Renal cortex interstitium (tissue), 11 donors: ENCODE measurements at regions not wholly inside any gene's neighbourhood (a gene's known extent, or its start where the extent isn't known, plus 50 kb on each side); places are given as distances from the start of the nearest gene placed in this dataset.

Source experiments
- DNase-seq, 11 donors: peaks; one replicate each; pipeline ENCODE4 v3.0.0-alpha.2; 2013; ENCODE audit warnings: low read depth in 9 of 11, low spot score in 4 of 11; ENCODE audit errors: extremely low read depth in 1 of 11

DNA sequence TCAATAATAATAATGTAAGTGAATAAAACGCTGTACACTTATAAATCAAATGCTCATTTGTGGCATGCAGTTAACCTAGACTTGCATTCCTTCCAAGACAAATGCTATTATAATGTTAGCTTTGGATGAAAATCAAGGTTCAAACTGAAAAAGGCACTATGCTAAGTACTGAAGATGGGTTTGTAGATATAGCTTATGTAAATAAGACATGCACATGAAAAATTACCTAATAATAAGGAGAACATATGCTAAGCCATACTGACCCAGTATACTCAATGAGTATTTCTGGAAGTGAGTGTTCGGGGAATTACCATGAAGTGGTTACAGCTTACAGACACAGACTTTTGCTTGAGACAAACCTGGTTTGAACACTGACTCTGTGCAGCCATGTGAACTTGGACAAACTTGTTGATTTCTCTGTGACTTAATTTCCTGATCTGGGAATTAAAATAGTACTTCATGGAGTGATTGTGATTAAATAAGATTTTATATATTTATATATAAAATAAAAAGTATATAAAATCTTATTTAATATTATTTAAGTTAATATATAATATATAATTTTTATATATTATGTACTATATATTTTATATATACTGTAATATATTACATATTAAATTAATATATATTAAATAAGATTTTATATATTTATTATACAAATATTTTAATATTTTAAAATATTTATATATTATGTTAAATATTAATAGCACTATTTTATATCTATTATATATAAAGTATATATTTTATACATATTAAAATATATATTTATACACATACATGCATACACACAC, 159.2 kb downstream of the ZPLD1 start:
- no peak for DNase-seq

DNA sequence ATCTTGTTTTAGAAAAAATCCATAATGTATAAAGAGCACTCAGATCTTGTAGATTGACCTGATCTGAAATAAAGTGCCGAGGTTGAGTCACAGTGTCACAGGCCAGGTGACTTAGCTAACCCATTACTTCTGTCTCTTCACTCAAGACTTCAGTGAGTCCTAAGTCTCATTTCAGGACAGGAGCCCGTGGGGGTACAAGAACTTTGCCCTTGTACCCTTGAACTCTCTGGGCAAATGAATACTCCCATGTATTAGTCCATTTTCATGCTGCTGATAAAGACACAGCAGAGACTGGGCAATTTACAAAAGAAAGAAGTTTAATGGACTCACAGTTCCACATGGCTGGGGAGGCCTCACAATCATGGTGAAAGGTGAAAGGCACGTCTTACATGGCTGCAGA, 160.2 kb downstream of the ZPLD1 start:
- no peak for DNase-seq

DNA sequence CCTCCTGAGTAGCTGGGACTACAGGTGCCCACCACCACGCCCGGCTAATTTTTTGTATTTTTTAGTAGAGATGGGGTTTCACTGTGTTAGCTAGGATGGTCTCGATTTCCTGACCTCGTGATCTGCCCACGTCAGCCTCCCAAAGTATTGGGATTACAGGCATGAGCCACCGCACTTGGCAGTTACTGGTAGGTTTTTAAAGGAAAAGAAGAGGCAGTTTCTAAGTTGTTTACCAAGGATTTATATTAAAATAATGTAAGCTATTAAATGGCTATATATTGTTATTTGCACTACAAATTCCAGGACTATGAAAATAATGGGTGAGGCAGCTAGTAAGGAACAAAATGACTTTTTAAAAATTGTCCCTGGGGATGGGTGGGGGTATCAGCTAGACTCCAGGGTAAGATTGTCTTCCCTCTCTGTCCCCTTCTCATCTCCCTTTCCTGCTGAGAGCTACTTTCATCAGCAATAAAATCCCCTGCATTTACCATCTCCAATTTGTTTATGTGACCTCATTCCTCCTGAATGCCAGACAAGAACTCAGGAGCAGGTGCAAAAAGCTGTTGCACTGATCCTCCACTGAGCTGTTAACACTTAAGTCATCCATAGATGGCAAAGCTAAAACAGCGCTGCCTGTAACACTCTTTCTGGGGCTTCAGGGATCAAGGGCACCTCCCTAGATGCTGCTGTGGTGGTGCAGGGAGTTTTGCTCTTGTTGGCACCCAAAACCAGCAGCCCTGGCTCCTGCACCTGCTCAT, 165.2 kb downstream of the ZPLD1 start:
- DNase-seq: no peak

DNA sequence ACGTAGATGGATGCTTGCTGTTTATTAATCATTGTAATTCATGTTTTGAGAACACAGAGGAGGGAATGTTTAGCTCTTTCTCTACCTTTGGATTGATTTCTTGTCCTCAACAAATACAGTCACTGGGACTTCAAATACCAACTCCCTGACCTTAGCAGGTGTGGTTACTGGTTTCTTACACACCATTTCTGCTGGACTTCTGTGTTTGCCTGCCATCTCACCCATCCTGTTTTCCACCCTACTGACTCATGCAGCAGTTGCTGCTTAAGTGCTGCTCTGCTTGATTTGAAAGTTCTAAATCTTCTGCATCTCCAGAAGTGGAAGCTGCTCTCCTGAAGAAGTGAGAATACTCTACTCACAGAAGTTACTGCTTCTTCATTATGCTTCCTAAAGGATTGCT, 170.3 kb downstream of the ZPLD1 start:
- DNase-seq: no peak

DNA sequence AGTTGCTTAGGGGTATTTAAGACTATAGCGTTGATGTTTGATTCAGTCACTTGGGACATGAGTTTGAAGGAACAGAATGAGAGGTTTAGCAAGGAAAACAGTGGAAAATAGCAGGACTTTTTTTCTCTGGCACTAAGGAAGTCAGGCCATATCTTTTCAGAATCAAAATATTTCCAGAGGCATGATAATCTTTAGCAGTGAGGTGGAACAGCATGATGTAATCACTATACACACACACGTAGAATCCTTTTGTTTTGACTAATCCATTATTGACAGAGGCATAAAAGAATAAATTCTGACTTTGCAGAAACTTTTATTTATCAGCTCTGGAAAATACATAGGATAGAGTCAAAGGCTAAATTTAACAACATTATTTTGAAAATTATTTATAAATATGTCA, 174.1 kb downstream of the ZPLD1 start:
- DNase-seq: no peak

DNA sequence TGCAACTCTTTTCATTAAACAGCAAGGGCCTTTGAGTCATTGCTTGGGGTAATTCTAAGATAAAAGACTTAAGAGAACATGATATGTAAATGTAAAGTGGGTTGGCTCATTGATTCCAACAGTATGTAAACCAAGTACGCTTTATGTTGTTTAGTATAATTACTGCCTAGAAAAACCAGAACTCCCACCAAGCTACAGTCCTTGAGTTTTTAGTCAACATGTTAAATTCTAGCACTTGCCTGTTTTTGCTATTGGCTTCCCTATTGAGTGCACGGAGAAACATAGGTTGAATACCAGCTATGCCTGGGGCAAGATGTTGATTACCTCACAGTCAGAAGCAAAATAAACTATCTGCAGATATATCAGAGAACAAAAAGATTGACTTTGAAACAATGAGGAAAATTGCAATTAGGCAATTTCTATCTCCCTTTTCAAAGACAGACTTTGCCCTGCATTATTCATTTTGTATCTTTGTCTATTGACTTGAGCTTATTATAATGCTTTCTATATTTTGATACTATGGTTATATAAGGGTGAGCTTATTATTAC, 179.3 kb downstream of the ZPLD1 start:
- DNase-seq: no peak

DNA sequence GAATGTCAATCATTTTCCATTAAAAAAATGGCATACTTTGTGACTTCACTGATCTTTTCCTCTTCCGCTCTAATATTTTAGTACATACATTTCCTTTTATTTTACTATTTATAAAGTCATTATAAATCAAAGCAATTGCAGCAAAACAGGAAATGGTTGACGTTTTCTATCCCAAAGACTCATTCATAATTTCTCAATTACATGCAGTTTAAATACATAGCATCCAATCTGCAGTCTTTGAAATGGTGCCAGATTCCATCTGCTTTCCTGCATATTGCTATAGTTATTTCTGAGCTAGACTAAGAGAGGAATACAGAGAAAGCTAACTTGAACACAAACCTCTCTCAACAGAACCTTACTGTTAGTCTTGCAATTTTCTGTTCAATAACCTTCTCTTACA, 179.8 kb downstream of the ZPLD1 start:
- peak in 9 of 11 donors; percentile 5 to 48 (median 23) for DNase-seq

DNA sequence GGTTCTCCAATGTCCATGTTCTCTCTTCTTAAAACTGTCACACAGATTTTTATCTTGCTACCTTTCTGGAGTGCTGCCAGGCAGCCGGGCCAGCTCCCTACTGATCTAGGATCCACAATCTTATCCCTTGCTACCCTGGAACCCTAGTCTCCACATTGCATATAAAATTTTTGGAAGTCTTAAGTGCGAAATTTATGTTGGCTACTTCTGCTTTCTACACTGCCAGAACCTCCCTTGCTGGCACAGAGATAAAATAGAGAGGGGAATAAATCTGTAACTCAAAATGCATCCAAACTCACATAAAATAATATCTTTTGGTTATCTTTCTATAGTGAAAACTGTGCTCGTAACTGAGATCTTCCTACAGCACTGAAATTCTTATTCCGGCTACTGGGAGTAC, 182.6 kb downstream of the ZPLD1 start:
- no peak for DNase-seq

DNA sequence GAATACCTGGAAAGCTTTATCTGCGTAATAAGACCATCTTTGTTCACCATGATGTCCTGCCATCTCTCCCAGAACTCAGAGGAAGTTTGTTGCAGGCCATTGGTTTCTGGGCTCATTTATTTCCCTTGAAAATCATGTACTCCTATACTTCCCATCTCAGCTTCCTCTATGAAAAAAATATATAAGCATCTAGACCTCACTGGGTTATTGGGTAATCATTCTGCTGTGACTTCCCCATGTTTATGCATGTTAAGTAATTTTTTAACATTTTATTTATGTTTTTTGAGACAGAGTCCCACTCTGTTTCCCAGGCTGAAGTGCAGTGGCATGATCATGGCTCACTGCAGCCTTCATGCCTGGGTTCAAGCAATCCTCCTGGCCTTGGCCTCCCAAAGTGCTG, 184.5 kb downstream of the ZPLD1 start:
- no peak for DNase-seq

DNA sequence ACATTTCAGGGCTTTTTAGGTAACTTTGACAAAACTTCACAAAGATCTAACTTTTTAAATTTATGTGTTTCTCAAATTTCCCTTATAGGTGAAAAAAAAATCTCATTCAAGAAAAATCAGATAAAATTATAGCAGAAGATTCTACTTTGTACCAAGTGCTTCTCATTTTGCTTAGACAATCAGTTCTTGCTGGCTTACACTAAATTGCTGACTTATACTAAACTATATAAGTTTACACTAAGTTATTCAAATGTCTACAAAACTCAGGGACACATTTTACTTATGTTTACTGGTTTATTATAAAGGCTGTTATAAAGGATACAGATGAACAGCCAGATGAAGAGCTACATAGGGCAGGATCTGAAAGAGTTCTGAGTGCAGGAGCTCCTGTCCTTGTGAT, 195.1 kb downstream of the ZPLD1 start:
- no peak for DNase-seq

DNA sequence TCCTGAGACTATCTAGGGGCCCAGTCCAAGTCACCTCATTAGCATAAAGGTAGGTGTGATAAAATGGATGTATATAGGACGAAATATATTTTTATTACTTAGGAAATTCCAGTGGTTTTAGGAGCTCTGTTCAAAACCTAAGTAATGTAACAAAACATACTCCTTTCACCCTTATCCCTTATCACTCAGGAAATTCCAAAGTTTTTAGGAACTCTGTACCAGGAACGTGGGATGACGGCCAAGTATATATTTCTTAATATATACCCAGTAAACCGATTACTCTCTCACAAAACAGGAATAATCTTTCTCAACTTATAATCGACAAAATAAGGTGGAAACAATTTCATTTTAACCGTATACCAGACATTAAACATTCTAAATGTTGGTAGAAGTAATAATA, 195.7 kb downstream of the ZPLD1 start:
- no peak for DNase-seq

DNA sequence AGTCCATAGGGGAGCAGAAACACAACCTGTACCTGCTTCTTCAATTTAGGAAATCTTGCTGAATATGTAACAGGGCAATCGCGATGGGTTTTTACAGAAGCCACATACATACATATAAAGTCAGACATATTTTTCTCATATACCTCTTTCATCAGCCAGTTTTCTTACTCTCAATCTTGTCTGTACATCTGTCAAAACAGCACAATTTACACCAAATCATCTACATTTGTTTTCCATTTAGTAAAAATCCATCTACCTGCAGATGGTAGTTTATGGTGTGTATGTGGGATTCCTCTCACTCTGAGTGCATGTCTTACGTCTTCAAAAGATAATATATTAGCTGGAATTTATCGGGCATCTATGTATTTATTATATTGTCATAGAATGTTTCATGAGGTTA, 208.7 kb downstream of the ZPLD1 start:
- no peak for DNase-seq

DNA sequence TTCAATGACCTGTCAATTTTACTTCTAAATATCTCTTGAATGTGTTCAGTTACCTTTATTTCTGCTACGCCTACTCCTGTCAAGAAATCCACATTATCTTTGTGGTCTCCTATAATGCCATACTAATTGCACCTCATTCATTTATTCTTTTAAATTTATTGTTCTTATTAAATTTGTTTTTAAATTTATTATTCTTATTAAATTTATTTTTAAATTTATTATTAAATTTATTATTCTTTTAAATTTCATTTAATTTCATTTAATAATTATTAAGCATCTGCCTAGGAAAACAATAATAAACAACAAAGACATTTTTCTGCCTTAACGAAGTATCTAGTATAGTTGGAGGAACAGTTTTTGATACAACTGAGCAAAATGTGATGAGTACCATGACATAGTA, 211.7 kb downstream of the ZPLD1 start:
- no peak for DNase-seq

DNA sequence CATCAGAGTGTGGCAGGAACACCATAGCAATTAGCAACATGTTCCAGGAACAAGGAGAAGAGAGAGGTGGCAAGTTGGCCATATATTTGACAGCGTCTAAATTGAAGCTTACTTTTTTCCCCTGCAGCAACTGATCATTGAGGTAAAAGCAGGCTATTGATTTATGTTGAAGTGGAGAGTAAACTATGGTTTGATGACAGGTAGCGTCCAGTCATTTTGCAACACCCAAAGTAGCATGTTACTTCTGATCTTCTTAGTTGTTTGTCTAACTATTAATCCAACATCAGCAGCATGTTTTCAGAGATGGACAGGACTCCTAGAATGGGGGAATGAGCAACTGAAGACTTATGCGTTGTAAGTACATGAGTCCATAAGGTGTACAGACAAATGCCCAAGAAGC, 225.8 kb downstream of the ZPLD1 start:
- DNase-seq: no peak

DNA sequence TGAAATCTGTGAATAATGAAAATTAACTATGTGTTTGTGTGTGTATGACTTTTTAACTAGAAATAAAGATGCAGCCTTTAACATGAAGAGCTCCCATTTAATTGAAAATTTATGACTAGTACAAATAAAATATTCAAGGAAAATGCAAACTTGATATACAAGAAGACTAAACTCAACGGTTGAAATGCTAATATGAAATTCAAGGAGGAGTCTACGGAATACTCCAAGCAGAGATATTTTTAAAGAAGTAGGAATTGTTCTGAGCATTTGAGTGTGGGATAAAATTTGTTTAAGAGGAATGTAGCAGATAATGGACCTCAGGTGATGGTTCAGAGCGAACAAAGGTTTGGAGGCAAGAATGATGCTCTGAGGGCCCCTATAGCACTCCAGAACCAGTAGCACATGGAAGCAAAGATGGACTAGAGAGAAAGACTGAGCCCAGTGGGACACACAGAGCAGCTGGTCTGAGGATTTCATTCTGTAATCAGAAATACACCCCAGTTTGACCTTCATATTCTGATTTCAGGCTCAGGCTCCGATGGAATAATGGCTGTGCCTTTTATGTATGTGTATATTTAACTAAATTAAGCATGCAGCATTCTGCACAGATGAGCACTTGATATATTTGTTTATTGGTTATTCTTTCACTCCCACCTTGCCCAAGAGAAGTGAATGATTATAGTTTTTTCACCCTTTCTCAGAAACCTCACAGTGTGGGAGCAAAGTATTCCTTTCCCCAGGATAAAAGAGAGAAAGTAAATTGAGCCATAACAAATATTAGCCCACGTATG, 227.1 kb downstream of the ZPLD1 start:
- DNase-seq: no peak

DNA sequence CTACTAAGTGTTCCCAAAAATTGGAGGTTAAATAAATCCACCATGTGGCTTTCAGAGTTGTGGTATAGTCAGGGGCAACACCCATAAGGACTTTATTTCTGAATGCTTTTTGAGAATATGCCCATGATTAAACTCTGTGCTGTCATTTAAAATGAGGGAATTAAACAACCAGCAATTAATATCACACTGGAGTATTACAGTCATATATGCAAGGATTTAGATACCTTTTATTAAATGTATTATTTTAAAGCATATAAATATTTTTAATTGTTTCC, 227.6 kb downstream of the ZPLD1 start:
- no peak for DNase-seq

DNA sequence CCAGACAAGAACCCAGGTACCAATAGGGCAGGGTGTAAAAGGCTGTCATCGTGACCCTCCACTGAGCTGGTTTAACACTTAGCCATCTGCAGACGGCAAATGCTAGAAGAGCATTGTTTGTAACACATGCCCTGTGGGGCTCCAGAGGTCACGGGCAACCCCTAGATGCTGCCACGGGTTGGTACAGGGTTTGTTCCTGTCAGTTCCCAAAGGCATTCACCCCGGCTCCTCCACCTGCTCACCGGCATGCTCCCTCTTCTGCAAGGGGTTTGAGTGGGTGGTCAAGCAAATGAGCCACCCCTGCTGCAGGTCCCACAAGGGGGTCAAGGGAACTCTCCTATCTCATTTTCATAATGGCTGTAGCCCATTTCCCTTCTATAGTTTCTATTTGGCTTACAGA, 229.3 kb downstream of the ZPLD1 start:
- DNase-seq: no peak

DNA sequence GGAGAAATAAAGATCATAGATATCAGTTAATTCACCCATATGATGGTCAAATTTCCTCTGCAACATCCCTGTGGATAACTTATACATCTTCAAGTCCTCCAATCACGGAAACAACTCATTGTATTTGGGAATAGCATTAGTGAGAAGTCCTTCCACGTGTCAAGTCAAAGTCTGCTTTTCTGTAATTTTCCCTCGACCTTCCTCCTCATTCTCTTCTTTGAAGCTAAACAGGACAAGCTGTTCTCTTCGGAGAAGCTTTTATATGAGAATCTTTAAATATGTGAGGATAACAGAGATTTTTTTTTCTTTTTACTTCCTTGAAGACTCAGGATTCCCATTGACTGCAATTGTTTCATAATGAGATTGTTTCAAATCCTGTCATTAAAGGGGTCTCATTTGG, 230.4 kb downstream of the ZPLD1 start:
- no peak for DNase-seq

DNA sequence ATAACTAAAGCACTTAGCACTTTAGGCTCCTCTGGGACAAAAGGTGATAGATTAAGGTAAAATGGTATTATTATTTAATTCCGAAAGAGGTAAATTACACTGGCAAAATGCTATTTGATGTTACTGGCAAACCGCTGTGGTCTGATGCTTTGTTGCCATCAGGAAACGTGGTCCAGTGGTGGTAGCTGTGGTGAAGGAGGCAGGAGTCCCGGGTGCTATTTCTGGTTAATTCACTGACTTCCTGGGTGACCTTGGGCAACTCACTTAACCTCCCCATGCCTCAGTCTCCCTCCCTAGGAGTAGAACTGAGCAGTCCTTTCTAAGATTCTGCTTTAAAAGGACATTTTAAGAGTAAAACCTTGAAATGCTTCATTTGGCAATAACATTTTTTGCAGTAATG, 233.4 kb downstream of the ZPLD1 start:
- DNase-seq: no peak

DNA sequence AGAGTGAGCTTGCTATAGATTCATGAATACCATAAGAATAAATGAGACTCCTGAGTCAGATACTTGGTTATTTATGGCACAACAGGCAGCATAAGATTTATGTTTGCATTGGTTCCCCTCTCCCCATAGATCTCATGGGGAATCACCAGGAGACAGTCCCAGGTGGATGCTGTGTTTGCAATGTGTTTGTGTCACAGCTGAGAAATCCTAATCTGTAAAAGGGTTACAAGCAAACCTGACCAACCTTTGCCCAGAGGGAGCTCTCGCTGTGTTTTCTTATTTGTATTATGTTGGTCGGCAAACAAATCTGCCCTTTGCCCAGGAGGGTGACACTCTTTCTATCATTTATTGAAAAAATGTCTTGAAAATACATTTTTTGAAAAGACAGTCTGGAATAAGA, 236.2 kb downstream of the ZPLD1 start:
- no peak for DNase-seq
